CD1c-positive myeloid dendritic cell (primary cell): ENCODE measurements at regions not wholly inside any gene's neighbourhood (a gene's known extent, or its start where the extent isn't known, plus 50 kb on each side); places are given as distances from the start of the nearest gene placed in this dataset.
"Not testable (repeated sequence)": the region's sequence is repeated elsewhere in the genome, so short reads cannot be mapped to it uniquely, and the experiment has no call there.

Experiments
- DNase-seq: peaks from one replicate; pipeline ENCODE4 v3.0.0-alpha.2; 2016; ENCODE audit errors: extremely low spot score

DNA sequence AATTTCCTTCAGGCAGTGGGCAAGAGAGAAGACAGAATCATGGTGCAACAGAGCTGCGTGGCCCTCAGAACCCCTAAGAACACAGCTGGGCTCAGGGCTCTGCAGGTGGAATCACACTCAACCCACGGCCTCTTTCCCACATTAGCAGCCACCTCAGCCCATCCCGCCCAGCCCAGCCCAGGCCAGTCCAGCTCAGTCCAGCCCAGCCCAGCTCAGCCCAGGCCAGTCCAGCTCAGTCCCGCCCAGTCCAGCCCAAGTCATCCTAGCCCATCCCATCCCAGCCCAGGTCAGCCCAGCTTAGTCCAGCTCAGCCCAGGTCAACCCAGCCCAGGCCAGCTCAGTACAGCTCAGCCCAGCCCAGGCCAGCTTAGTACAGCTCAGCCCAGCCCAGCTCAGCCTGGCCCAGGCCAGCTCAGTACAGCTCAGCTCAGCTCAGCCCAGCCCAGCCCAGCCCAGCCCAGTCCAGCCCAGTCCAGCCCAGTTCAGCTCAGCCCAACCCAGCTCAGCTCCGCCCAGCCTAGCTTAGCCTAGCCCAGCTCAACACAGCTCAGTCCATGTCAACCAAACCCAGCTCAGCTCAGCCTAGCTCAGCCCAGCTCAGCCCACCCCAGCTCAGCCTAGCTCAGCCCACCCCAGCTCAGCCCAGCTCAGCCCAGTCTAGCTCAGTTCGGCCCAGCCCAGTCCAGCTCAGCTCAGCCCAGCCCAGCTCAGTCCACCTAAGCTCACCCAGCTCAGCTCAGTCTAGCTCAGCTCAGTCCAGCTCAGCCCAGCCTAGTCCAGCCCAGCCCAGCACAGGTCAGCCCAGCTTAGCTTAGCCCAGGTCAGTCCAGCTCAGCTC, 183.1 kb downstream of the TMEM121 start:
- DNase-seq = no peak

- DNase-seq = no peak
Measured at GRCh38 chr14:105710119-105711043, 184.0 kb downstream of the TMEM121 start.

DNA sequence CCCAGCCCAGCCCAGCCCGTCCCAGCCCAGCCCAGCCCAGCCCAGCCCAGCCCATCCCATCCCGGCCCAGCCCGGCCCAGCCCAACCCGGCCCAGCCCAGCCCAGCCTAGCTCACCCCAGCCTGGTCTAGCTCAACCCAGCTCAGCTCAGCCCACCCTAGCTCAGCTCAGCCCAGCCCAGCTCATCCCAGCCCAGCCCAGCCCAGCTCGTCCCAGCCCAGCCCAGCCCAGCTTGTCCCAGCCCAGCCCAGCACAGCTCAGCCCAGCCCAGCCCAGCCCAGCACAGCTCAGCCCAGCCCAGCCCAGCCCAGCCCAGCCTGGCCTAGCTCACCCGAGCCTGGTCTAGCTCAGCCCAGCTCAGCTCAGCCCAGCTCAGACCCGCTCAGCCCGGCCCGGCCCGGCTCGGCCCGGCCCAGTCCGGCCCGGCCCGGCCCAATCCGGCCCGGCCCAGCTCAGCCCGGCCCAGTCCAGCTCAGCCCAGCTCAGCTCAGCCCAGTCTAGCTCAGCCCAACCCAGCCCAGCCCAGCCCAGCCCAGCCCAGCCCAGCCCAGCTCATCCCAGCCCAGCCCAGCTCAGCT, 184.7 kb downstream of the TMEM121 start:
- DNase-seq = no peak

GRCh38 chr14:105711841-105712460, 185.6 kb downstream of the TMEM121 start:
- DNase-seq = no peak

GRCh38 chr14:105712670-105713069, 186.3 kb downstream of the TMEM121 start:
- DNase-seq = not testable (repeated sequence)

GRCh38 chr14:105713160-105713559, 186.8 kb downstream of the TMEM121 start:
- not testable (repeated sequence) for DNase-seq

DNA sequence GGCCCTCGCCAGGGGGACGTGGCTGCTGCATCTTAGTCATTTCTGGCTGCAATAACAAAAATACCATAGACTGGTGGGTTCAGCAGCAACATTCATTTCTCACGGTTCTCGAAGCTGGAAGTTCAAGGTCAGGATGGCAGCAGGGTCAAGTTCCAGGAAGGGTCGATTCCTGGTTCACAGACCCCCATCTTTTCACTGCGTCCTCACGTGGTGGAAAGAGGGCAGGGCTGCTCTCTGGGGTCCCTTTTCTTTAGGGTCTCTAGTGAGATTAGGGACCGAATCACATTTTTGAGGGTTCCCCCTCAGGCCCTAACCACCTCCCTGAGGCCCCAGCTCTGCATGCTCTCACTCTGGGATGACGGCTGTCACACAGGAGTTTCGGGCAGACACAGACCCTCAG, 187.5 kb downstream of the TMEM121 start:
- DNase-seq = not testable (repeated sequence)

GRCh38 chr14:105718787-105719186, 192.4 kb downstream of the TMEM121 start:
- DNase-seq = not testable (repeated sequence)

DNA sequence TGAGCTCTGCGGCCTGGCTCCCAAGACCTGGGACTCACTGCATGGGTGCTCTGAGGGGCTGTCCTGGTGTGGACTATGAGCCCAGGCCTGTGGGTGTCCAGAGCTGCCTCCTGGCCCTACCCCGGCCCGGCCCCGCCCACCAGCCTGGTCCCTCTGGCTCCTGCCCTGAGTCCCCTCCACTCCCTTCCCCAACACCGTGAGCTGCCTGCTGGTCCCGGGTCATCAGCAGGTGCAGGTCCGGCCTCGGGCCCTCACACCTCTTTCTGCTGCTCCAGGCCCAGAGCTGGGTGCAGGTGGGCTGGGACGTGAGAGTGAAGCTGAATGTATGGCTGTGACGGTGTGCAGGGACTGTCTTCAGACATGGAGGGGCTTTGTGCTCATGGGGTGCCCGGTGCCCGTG, 193.7 kb downstream of the TMEM121 start:
- not testable (repeated sequence) for DNase-seq

GRCh38 chr14:105720852-105721601, 194.6 kb downstream of the TMEM121 start:
- DNase-seq = not testable (repeated sequence)

GRCh38 chr14:105721602-105721970, 195.2 kb downstream of the TMEM121 start:
- DNase-seq = not testable (repeated sequence)

DNA sequence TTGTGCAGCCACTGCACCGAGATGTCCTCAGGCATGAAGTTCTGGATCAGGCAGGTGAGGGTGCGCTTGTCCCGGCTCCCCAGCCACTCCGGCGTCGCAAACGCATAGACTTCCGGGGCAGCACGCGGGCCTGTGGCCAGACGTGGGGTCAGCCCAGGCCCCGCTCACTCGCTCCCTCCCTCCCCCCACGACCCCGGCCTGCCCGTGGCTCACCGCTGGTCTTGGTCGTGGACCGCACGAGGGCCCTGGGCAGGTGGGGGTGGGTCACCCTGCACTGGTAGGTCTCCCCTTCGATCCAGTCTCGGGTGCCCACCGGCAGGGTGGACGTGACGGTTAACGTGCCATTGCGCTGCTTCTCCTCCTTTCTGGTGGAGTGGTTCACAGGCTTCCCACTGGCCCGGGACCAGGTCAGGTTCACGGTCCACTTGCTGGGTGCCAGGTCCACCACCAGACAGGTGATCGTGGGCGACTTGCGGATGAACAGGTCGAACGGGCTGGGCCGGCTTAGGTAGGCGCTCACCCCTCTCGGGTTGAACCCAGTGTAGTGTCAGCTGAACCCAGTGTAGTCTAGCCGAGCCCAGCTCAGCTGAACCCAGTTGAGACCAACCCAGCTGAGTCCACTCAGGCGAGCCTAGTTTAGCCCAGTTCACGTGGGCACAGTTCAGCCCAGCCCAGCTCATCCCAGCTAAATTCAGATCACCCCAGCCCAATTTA, 195.8 kb downstream of the TMEM121 start:
- DNase-seq = not testable (repeated sequence)

GRCh38 chr14:105723271-105723670, 196.9 kb downstream of the TMEM121 start:
- DNase-seq = not testable (repeated sequence)

- DNase-seq = not testable (repeated sequence)
Measured at GRCh38 chr14:105723776-105724175, 197.4 kb downstream of the TMEM121 start.

DNA sequence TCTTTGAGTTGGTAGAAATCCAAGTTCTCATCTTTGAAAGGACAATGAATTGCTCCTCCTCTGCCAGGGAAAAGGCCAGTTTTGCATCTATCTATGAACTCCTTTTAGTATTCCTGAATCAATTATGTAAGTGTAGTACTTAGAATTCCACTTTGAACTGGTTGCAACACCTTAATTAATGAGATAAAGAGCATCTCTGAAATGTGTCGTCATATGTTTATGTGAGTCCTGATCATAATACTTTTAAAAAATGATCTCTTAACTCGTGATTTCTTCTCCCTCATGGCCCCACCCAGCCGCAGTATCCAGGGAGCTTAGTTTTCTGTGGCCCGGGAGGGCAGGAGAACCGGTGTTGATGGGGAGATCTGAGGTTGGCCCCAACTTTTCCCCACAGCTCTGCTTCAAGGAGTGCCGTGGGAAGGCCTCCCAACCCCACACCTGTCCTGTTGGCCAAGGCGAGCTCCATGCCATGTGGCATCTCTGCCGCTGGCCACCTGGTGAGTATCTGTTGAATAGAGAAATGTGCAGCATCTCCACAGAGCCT, 203.5 kb downstream of the TMEM121 start:
- not testable (repeated sequence) for DNase-seq

GRCh38 chr14:105730731-105731130, 204.3 kb downstream of the TMEM121 start:
- DNase-seq = not testable (repeated sequence)

- DNase-seq = not testable (repeated sequence)
Measured at GRCh38 chr14:105731221-105731985, 205.0 kb downstream of the TMEM121 start.

- no peak for DNase-seq
Measured at GRCh38 chr14:105733081-105734065, 207.0 kb downstream of the TMEM121 start.
